ENCODE measurements at regions not wholly inside any gene's neighbourhood (a gene's known extent, or its start where the extent isn't known, plus 50 kb on each side); places are given as distances from the start of the nearest gene placed in this dataset.

GRCh38 chr10:53088961-53089360 lies 316.4 kb upstream of the MBL2 start:
- H3K4me3 ChIP-seq (ENCODE audit: low read depth, low read length): no peak overlapping the region
- TF ChIP-seq CTCF (IDR thresholded peaks at IDR 0.05; ENCODE audit: low read depth, low read length): no peak

GRCh38 chr10:53079283-53079682 lies 306.7 kb upstream of the MBL2 start:
- TF ChIP-seq CTCF (IDR thresholded peaks at IDR 0.05; ENCODE audit: low read depth, low read length): no peak
- H3K4me3 ChIP-seq (ENCODE audit: low read depth, low read length): no peak overlapping the region

DNA sequence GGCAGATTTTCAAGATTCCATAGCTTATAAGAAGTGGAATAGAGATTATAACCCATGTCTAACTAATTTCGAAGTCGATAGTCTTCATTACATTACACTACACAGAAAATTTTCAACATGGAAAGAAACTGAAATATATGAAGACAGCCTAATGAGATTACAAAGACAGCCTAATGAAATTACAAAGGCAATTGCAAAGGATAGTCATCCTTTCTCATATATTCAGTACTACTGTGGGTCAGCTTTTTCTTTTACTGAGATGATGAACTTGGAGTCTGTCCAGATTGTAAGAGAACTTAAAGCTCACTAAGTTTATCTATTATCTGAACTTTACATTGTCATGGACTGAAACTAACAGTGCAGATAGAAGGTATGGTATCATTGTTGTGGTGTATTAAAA lies 304.4 kb upstream of the MBL2 start:
- no peak for TF ChIP-seq CTCF (IDR thresholded peaks at IDR 0.05; ENCODE audit: low read depth, low read length)

GRCh38 chr10:53075469-53075868 lies 302.9 kb upstream of the MBL2 start:
- no peak for TF ChIP-seq CTCF (IDR thresholded peaks at IDR 0.05; ENCODE audit: low read depth, low read length)
- no peak overlapping the region for H3K4me3 ChIP-seq (ENCODE audit: low read depth, low read length)

More for the DNA sequence above, 304.4 kb upstream of the MBL2 start:
- H3K4me3 ChIP-seq (ENCODE audit: low read depth, low read length): no peak overlapping the region

DNA sequence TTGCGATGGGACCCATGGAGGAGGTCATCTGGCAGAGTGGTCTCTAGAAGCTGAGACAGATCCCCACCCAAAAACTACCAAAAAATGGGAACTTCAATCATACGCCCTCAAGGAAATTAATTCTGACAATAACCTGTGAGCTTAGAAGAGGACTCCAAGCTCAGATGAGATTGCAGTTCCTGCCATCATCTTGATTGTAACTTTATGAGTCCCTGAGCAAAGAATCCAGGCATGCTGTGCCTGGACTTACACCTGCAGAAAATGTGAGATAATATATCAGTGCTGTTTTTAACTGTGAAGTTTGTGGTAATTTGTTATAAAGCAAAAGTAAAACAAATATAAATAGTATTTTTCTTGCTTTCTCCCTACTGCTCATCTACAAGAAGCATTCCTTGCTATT lies 299.6 kb upstream of the MBL2 start:
- no peak overlapping the region for H3K4me3 ChIP-seq (ENCODE audit: low read depth, low read length)
- TF ChIP-seq CTCF (IDR thresholded peaks at IDR 0.05; ENCODE audit: low read depth, low read length): no peak

GRCh38 chr10:53071505-53072125 lies 299.0 kb upstream of the MBL2 start:
- TF ChIP-seq CTCF (IDR thresholded peaks at IDR 0.05; ENCODE audit: low read depth, low read length): no peak
- no peak overlapping the region for H3K4me3 ChIP-seq (ENCODE audit: low read depth, low read length)

DNA sequence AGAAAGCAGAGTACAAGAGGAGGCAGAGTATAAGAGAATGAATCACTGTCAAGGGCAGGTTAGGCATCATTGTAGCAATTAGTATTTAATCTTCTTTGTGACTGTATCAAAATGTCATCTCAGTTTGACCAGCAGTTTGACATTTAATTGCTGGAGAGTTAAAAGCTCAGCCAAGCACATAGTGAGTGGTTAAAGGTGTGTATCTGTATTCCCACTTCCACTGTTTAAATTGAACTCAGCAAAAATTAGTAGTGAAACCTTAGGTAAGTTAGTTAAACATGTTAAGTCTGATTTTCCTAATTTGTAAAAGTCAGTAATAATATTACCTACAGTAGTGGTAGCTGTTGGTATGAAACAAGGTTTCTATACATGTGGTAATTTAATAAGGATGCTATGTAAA lies 296.4 kb upstream of the MBL2 start:
- TF ChIP-seq CTCF (IDR thresholded peaks at IDR 0.05; ENCODE audit: low read depth, low read length): no peak
- no peak overlapping the region for H3K4me3 ChIP-seq (ENCODE audit: low read depth, low read length)
